ENCODE measurements at regions not wholly inside any gene's neighbourhood (a gene's known extent, or its start where the extent isn't known, plus 50 kb on each side); places are given as distances from the start of the nearest gene placed in this dataset.
"Not testable (repeated sequence)": the region's sequence is repeated elsewhere in the genome, so short reads cannot be mapped to it uniquely, and the experiment has no call there.

DNA sequence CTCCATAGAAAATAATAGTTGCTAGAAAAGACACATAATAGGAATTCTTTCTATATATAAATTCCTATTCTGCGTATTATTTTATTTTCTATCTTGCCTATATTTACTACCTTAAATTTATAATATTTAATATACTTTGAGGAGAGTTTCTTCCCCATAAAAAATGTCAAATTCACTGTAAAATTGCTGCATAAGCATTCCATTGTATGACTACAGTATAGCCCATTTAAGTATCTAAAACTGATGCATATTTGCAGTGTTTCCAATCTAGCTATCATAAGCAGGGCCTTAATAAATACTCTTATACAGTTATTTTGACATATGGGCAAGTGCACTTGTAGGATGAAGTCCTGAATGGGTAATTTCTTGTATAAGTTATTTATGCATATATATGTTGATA lies 1088.6 kb upstream of the EPHA6 start:
- no peak overlapping the region for H3K27ac ChIP-seq (replicated peaks)

GRCh38 chr3:95731753-95732152 lies 1082.6 kb upstream of the EPHA6 start:
- Histone ChIP-seq H3K9me3 (replicated peaks) (no peaks in the 10 kb centered on the region), H3K27ac (replicated peaks) (no peak overlapping the region), H3K4me3 (no peak overlapping the region), H3K36me3 (no peaks in the 10 kb centered on the region), H3K27me3 (ENCODE audit: low read depth) (no peaks in the 10 kb centered on the region), H3K4me1 (no peaks in the 10 kb centered on the region)
- intact Hi-C loops (cut with micrococcal nuclease), result no loop called here
- no peak for TF ChIP-seq CTCF (IDR thresholded peaks at IDR 0.05; ENCODE audit: borderline replicate concordance)
- no peak for DNase-seq

More for the DNA sequence above, 1088.6 kb upstream of the EPHA6 start:
- H3K36me3 ChIP-seq, result no peaks in the 10 kb centered on the region
- no peak for TF ChIP-seq CTCF (IDR thresholded peaks at IDR 0.05; ENCODE audit: borderline replicate concordance)
- no peak for DNase-seq
- H3K4me1 ChIP-seq, result no peaks in the 10 kb centered on the region
- intact Hi-C loops (cut with micrococcal nuclease), result no loop called here
- no peaks in the 10 kb centered on the region for H3K9me3 ChIP-seq (replicated peaks)
- H3K27me3 ChIP-seq (ENCODE audit: low read depth), result no peaks in the 10 kb centered on the region
- no peak overlapping the region for H3K4me3 ChIP-seq

GRCh38 chr3:95733336-95733735 lies 1081.1 kb upstream of the EPHA6 start:
- Histone ChIP-seq H3K9me3 (replicated peaks) (no peaks in the 10 kb centered on the region), H3K36me3 (no peaks in the 10 kb centered on the region), H3K27me3 (ENCODE audit: low read depth) (no peaks in the 10 kb centered on the region), H3K4me1 (no peaks in the 10 kb centered on the region), H3K27ac (replicated peaks) (no peak overlapping the region), H3K4me3 (no peak overlapping the region)
- no peak for TF ChIP-seq CTCF (IDR thresholded peaks at IDR 0.05; ENCODE audit: borderline replicate concordance)
- no peak for DNase-seq
- intact Hi-C loops (cut with micrococcal nuclease), result no loop called here

GRCh38 chr3:95738045-95738444 lies 1076.3 kb upstream of the EPHA6 start:
- no peaks in the 10 kb centered on the region for H3K4me1 ChIP-seq
- H3K27me3 ChIP-seq (ENCODE audit: low read depth), result no peaks in the 10 kb centered on the region
- intact Hi-C loops (cut with micrococcal nuclease), result no loop called here
- H3K9me3 ChIP-seq (replicated peaks), result no peaks in the 10 kb centered on the region
- no peak overlapping the region for H3K4me3 ChIP-seq
- no peak for TF ChIP-seq CTCF (IDR thresholded peaks at IDR 0.05; ENCODE audit: borderline replicate concordance)
- no peaks in the 10 kb centered on the region for H3K36me3 ChIP-seq
- no peak for DNase-seq
- H3K27ac ChIP-seq (replicated peaks), result no peak overlapping the region

- H3K9me3 ChIP-seq (replicated peaks); DNase-seq; intact Hi-C loops (cut with micrococcal nuclease): not testable (repeated sequence)
Measured at GRCh38 chr3:95744896-95745295, 1069.5 kb upstream of the EPHA6 start.

DNA sequence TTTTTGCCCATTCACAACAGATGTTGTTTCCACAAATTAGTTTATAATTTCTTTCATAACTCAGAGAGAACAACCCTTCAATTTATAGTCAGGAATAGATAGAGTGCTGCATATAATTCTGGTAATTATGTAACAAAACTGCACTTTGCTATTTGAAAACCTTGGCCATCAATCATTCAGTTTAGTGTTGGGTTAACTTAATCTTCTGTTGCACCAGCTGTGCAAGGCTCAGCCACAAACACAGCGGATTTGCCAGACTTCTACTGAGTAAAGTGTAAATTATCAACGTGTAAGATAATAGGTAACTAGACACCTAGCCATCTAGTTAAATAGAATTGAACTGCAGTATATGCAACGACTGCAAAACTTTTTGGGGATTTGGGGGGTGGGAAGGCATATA lies 1064.3 kb upstream of the EPHA6 start:
- H3K27ac ChIP-seq (replicated peaks), result no peak overlapping the region
- no peak overlapping the region for H3K4me3 ChIP-seq
- intact Hi-C loops (cut with micrococcal nuclease), result no loop called here
- H3K4me1 ChIP-seq, result no peaks in the 10 kb centered on the region
- no peaks in the 10 kb centered on the region for H3K36me3 ChIP-seq
- H3K27me3 ChIP-seq (ENCODE audit: low read depth), result no peaks in the 10 kb centered on the region
- DNase-seq, result no peak
- H3K9me3 ChIP-seq (replicated peaks), result peaks cover 4% of the 10 kb centered on the region
- no peak for TF ChIP-seq CTCF (IDR thresholded peaks at IDR 0.05; ENCODE audit: borderline replicate concordance)

More at GRCh38 chr3:95744896-95745295, 1069.5 kb upstream of the EPHA6 start:
- not testable (repeated sequence) for H3K27ac ChIP-seq (replicated peaks); H3K4me1 ChIP-seq; H3K27me3 ChIP-seq (ENCODE audit: low read depth); H3K4me3 ChIP-seq; H3K36me3 ChIP-seq

All from left ventricle myocardium inferior (tissue), 1 donor.